IMR-90 (cell line): ENCODE measurements at regions not wholly inside any gene's neighbourhood (a gene's known extent, or its start where the extent isn't known, plus 50 kb on each side); places are given as distances from the start of the nearest gene placed in this dataset.

Experiments
- BHLHE40 ChIP-seq: fragments of 150-350 bp; IDR thresholded peaks from 2 replicates; pipeline ENCODE4 v1.6.1; 2016; ENCODE audit warnings: mild to moderate bottlenecking, low read depth, low read length
- CEBPB ChIP-seq: IDR thresholded peaks from 2 replicates; pipeline ENCODE4 v1.6.1; 2012; ENCODE audit warnings: low read depth, low read length, improper control_type of control experiment
- CHD1 ChIP-seq: IDR thresholded peaks from 2 replicates; pipeline ENCODE4 v1.6.1; 2012; ENCODE audit warnings: low read depth, low read length, improper control_type of control experiment
- CTCF ChIP-seq: conservative IDR thresholded peaks from 2 replicates; pipeline ENCODE4 v1.5.1; 2012; ENCODE audit warnings: mild to moderate bottlenecking, low read depth, low read length, improper control_type of control experiment
- ELK1 ChIP-seq: fragments of 150-350 bp; IDR thresholded peaks from 2 replicates; pipeline ENCODE4 v1.6.1; 2016; ENCODE audit warnings: low read depth, mild to moderate bottlenecking, low read length, moderate library complexity, borderline replicate concordance
- FOS ChIP-seq: fragments of 150-350 bp; IDR thresholded peaks from 2 replicates; pipeline ENCODE4 v1.6.1; 2016; ENCODE audit warnings: low read depth, low read length
- MAFK ChIP-seq: IDR thresholded peaks from 2 replicates; pipeline ENCODE4 v1.6.1; 2012; ENCODE audit warnings: low read depth, low read length, improper control_type of control experiment
- MXI1 ChIP-seq: IDR thresholded peaks from 2 replicates; pipeline ENCODE4 v1.6.1; 2012; ENCODE audit warnings: low read depth, mild to moderate bottlenecking, low read length, moderate library complexity, borderline replicate concordance
- POLR2A ChIP-seq: IDR thresholded peaks from 2 replicates; pipeline ENCODE4 v1.6.1; 2012; ENCODE audit warnings: mild to moderate bottlenecking, low read depth, low read length
- RAD21 ChIP-seq: IDR thresholded peaks from 2 replicates; pipeline ENCODE4 v1.6.1; 2012; ENCODE audit warnings: low read length, improper control_type of control experiment
- RCOR1 ChIP-seq: IDR thresholded peaks from 2 replicates; pipeline ENCODE4 v1.6.1; 2012; ENCODE audit warnings: mild to moderate bottlenecking, low read length, improper control_type of control experiment; ENCODE audit not compliant: insufficient replicate concordance
- RFX5 ChIP-seq: IDR thresholded peaks from 2 replicates; pipeline ENCODE4 v1.8.0; 2012; ENCODE audit warnings: low read depth, mild to moderate bottlenecking, low read length, moderate library complexity
- SMC3 ChIP-seq: fragments of 150-350 bp; IDR thresholded peaks from 2 replicates; pipeline ENCODE4 v1.6.1; 2016; ENCODE audit warnings: low read depth, mild to moderate bottlenecking, antibody characterized with exemption, low read length, moderate library complexity
- USF2 ChIP-seq: fragments of 150-350 bp; IDR thresholded peaks from 2 replicates; pipeline ENCODE4 v1.6.1; 2017; ENCODE audit warnings: mild to moderate bottlenecking, antibody characterized with exemption, low read length, low read depth

- TF ChIP-seq CTCF: no peak
- no peak for TF ChIP-seq RFX5
- no peak for TF ChIP-seq MAFK
- no peak for TF ChIP-seq POLR2A
- no peak for TF ChIP-seq RCOR1
- TF ChIP-seq FOS: no peak
- TF ChIP-seq MXI1: no peak
- TF ChIP-seq CEBPB: no peak
- no peak for TF ChIP-seq RAD21
- no peak for TF ChIP-seq ELK1
- no peak for TF ChIP-seq CHD1
- no peak for TF ChIP-seq USF2
- TF ChIP-seq BHLHE40: no peak
- TF ChIP-seq SMC3: no peak
Measured at GRCh38 chr3:95815828-95816227, 998.6 kb upstream of the EPHA6 start.
